Stomach (tissue), 8 donors: ENCODE measurements at regions not wholly inside any gene's neighbourhood (a gene's known extent, or its start where the extent isn't known, plus 50 kb on each side); places are given as distances from the start of the nearest gene placed in this dataset.
"Not testable (repeated sequence)": the region's sequence is repeated elsewhere in the genome, so short reads cannot be mapped to it uniquely, and the experiment has no call there.

Experiments
- DNase-seq, 2 donors: peaks; one replicate each; pipeline versions ENCODE4 v3.0.0 to v3.0.0-alpha.2; 2013 to 2019
- H3K27ac ChIP-seq, 5 donors: fragments of 200-600 bp in 4 of 5; sonication (generic) in 4 of 5; one replicate each; pipeline ENCODE4 v1.5.1; 2013 to 2019; ENCODE audit warnings: mild to moderate bottlenecking in 1 of 5, moderate library complexity in 1 of 5
- H3K27me3 ChIP-seq, 3 donors: fragments of 200-600 bp; sonication (generic); one replicate each; pipeline ENCODE4 v1.5.1; 2017 to 2019; ENCODE audit warnings: mixed run types in 1 of 3
- H3K36me3 ChIP-seq, 4 donors: fragments of 200-600 bp; sonication (generic); 1 replicate in 3 of 4; 2 replicates in 1 of 4; pipeline ENCODE4 v1.5.1; 2016 to 2019
- H3K4me1 ChIP-seq, 4 donors: fragments of 200-600 bp; sonication (generic); one replicate each; pipeline ENCODE4 v1.5.1; 2016 to 2019
- H3K4me3 ChIP-seq, 4 donors: fragments of 200-600 bp; sonication (generic) in 3 of 4; one replicate each; pipeline ENCODE4 v1.5.1; 2016 to 2019; ENCODE audit warnings: mild to moderate bottlenecking in 1 of 4
- H3K9me3 ChIP-seq, 4 donors: fragments of 200-600 bp; sonication (generic); one replicate each; pipeline ENCODE4 v1.5.1; 2016 to 2019
- EP300 ChIP-seq: sonication (generic); formaldehyde crosslinking; IDR thresholded peaks from one replicate; pipeline ENCODE4 v1.6.1; 2017; ENCODE audit warnings: antibody characterized with exemption
- POLR2A ChIP-seq, 4 donors: fragments of 450-650 bp; IDR thresholded peaks; one replicate each; pipeline ENCODE4 v1.6.1; 2016; ENCODE audit warnings: antibody characterized with exemption in 4 of 4, control low read depth in 2 of 4, mild to moderate bottlenecking in 1 of 4, moderate library complexity in 1 of 4
- POLR2AphosphoS5 ChIP-seq, 3 donors: sonication (generic); formaldehyde crosslinking; IDR thresholded peaks; one replicate each; pipeline ENCODE4 v1.6.1; 2016; ENCODE audit warnings: antibody characterized with exemption in 3 of 3
- WGBS, 5 donors: extraction: QIAGEN DNeasy Blood & Tissue Kit in 3 of 5; methylation state at CpG; one replicate each; pipeline versions ENCODE4 v1.1.5 to v1.1.7; 2013 to 2018; 5-methylcytosine and 5-hydroxymethylcytosine counted together
- intact Hi-C: fragments of 100-400 bp; cut with DNase I; formaldehyde crosslinking; loops from one replicate; pipeline ENCODE4 v1.15.1; 2023; ENCODE audit warnings: low total_unique reads
- TF ChIP-seq, protein P1 (sequence below), 7 experiments: fragments of 450-650 bp in 4 of 7; fragments of 200-600 bp in 3 of 7; sonication (generic) in 3 of 7; IDR thresholded peaks; one replicate each; pipeline ENCODE4 v1.5.1; 2016 to 2019; ENCODE audit warnings: antibody characterized with exemption in 7 of 7, control low read depth in 2 of 7, mild to moderate bottlenecking in 1 of 7
- donor health status: healthy with polysubstance abuse.
- donor health status: Bipolar disorder and iron deficiency.
- donor health status: healthy.

DNA sequence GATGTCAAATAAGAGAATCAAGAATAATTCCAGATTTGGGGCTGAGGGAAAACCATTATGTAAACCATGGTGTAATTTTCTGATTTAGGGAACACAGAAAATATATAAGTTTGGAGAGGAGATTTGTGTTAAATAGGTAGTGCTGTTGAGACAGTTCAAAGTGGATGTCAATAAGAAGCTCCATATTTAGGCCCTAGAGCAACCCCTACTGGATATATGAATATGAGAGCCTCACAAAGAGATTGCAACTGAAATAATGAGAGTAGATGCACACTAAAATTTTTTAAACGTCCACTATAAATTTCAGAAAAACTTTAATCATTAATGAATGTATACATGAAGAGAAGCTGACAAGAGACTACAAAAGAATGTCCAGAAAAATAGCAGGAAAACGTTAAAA, 1447.8 kb upstream of the PRMT6 start:
- Histone ChIP-seq H3K4me1 (no peaks in the 10 kb centered on the region), H3K4me3 (no peak overlapping the region), H3K27ac (no peak overlapping the region), H3K9me3 (no peaks in the 10 kb centered on the region), H3K36me3 (no peaks in the 10 kb centered on the region), H3K27me3 (no peaks in the 10 kb centered on the region)
- no peak for TF ChIP-seq POLR2AphosphoS5 (IDR thresholded peaks at IDR 0.05)
- WGBS, 5 donors: 25 to 45% (median 36%) methylated on average over 2 of the region's 2 CpGs
- intact Hi-C loops: no loop called here
- DNase-seq: no peak

DNA sequence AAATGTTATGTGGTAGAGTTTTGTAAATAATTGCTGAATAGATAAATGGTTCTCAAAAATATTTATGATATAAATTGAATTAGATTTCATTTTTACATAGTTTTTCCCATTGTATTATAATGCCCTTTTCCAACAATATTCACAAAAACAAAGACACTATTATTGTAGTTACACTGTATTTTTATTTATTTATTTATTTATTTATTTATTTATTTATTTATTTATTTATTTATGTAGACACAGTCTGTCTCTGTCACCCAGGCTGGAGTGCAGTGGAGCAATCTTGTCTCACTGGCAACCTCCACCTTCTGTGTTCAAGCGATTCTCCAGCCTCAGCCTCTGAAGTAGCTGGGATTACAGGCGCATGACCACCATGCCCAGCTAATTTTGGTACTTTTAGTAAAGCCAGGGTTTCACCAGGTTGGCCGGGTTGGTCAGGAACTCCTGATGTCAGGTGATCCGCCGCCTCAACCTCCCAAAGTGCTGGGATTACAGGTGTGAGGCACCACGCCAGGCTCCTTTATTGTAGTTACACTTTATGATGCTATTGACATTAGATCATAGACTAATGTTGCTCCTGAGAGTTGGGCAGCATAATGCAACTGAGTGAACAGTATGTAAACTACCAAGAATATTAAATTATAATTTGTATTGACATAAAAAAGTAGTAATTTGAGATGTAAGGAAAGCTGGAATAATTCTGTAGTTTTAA, 1430.0 kb upstream of the PRMT6 start:
- TF ChIP-seq EP300: no peak
- no peak for TF ChIP-seq POLR2A (IDR thresholded peaks at IDR 0.05)
- TF ChIP-seq, protein P1, sequence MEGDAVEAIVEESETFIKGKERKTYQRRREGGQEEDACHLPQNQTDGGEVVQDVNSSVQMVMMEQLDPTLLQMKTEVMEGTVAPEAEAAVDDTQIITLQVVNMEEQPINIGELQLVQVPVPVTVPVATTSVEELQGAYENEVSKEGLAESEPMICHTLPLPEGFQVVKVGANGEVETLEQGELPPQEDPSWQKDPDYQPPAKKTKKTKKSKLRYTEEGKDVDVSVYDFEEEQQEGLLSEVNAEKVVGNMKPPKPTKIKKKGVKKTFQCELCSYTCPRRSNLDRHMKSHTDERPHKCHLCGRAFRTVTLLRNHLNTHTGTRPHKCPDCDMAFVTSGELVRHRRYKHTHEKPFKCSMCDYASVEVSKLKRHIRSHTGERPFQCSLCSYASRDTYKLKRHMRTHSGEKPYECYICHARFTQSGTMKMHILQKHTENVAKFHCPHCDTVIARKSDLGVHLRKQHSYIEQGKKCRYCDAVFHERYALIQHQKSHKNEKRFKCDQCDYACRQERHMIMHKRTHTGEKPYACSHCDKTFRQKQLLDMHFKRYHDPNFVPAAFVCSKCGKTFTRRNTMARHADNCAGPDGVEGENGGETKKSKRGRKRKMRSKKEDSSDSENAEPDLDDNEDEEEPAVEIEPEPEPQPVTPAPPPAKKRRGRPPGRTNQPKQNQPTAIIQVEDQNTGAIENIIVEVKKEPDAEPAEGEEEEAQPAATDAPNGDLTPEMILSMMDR (IDR thresholded peaks at IDR 0.05): no peak
- TF ChIP-seq POLR2AphosphoS5 (IDR thresholded peaks at IDR 0.05): no peak
- Histone ChIP-seq H3K36me3 (no peaks in the 10 kb centered on the region), H3K27me3 (no peaks in the 10 kb centered on the region), H3K9me3 (peaks cover 0 to 15% (median 3%) of the 10 kb centered on the region in 4 donors), H3K4me3 (no peak overlapping the region), H3K27ac (no peak overlapping the region), H3K4me1 (no peaks in the 10 kb centered on the region)
- intact Hi-C loops: no loop called here
- no peak for DNase-seq
- 72 to 78% (median 76%) methylated on average over 6 of the region's 6 CpGs for WGBS, 5 donors

DNA sequence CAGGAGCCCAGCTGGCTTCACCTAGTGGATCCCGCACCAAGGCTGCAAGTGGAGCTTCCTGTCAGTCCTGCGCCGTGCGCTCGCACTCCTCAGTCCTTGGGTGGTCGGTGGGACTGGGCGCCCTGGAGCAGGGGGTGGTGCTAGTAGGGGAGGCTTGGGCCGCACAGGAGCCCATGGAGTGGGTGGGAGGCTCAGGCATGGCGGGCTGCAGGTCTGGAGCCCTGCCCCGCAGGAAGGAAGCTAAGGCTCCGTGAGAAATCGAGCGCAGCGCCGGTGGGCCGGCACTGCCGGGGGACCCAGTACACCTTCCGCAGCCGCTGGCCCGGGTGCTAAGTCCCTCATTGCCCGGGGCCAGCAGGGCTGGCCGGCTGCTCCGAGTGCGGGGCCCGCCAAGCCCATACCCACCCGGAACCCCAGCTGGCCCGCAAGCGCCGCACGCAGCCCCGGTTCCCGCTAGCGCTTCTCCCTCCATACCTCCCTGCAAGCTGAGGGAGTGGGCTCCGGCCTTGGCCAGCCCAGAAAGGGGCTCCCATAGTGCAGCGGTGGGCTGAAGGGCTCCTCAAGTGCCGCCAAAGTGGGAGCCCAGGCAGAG, 1425.2 kb upstream of the PRMT6 start:
- 95 to 99% (median 96%) methylated on average over 10 to 36 of the region's 36 CpGs for WGBS, 5 donors
- H3K36me3 ChIP-seq, intact Hi-C loops, H3K27ac ChIP-seq, DNase-seq, H3K4me3 ChIP-seq, H3K27me3 ChIP-seq: not testable (repeated sequence)
- peaks cover 0 to 15% (median 3%) of the 10 kb centered on the region in 4 donors for H3K9me3 ChIP-seq
- H3K4me1 ChIP-seq: peaks cover 0 to 14% (median 0%) of the 10 kb centered on the region in 4 donors

DNA sequence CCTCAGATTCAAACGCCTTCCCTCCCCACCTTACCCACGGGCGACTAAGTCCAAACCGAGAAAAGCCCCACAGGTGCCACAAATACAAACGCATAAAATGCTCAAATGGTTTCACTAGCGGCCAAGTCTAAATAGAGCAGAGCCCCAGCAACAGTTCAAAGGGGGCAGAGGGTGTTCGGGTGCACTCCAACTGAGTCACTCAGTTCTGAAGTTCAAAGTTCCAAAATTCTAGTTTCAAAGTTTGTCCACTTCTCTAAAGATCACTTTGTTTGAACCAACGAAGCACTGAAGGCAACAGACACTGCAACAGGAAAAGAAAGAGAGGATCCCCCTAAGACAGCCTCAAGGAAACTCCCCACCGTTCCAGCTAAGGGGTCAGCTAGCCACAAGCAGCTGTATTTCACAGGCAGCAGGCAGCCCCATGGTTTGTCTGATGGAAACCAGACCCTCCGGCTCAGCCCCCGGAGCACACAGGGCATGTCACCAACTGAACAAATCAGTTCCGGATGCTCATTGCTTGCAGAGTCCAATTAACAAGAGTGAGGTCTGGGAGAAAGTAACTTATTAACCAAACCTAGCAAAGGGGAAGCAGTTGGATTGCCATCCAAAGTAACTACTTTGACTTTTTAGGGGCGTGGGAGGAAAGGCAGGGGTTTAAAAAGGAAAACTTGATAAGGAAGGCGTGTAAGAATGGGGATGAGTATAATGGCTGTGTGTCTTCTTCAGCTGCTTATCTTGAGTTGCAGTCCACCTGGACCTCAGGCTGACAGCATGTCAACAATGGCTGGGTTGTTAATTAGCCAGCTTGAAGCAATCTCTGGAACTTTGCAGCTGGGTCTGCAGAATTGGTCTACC, 1423.9 kb upstream of the PRMT6 start:
- peaks cover 0 to 15% (median 3%) of the 10 kb centered on the region in 4 donors for H3K9me3 ChIP-seq
- peak in 1 of 2 donors; percentile 61 for DNase-seq
- intact Hi-C loops: no loop called here
- H3K4me3 ChIP-seq: peak overlapping the region in 3 of 4 donors; percentile 3 to 24 (median 5)
- WGBS, 5 donors: 23 to 36% (median 35%) methylated on average over 14 of the region's 14 CpGs
- H3K36me3 ChIP-seq: no peaks in the 10 kb centered on the region
- H3K4me1 ChIP-seq: peaks cover 0 to 14% (median 0%) of the 10 kb centered on the region in 4 donors
- no peaks in the 10 kb centered on the region for H3K27me3 ChIP-seq
- TF ChIP-seq POLR2AphosphoS5 (IDR thresholded peaks at IDR 0.05): no peak
- TF ChIP-seq POLR2A (IDR thresholded peaks at IDR 0.05): no peak
- no peak for TF ChIP-seq EP300
- TF ChIP-seq, protein P1 (IDR thresholded peaks at IDR 0.05): no peak
- H3K27ac ChIP-seq: no peak overlapping the region

DNA sequence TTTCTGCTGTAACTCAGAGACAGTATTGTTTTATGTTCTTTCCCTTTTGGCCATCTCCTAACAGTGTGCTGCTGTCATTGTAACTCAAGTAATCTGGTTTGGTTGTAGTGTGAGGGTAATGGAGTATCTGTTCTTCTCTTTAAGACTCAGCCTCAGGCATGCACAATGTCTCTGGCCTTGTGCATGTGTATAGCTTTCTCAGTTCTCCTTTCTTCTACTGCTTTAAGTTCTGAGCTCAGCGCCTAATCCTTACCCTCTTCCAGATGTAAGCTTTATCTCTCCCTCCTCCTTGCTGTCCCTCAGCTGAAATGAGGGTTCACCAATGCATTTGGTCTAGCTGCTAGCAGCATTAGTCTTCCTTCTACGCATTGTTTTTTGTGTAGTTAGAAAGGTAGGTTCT, 1420.4 kb upstream of the PRMT6 start:
- Histone ChIP-seq H3K4me1 (peaks cover 0 to 14% (median 0%) of the 10 kb centered on the region in 4 donors), H3K4me3 (no peak overlapping the region), H3K27me3 (no peaks in the 10 kb centered on the region), H3K9me3 (peaks cover 0 to 3% (median 0%) of the 10 kb centered on the region in 4 donors), H3K36me3 (no peaks in the 10 kb centered on the region), H3K27ac (no peak overlapping the region)
- TF ChIP-seq POLR2A (IDR thresholded peaks at IDR 0.05): no peak
- no peak for TF ChIP-seq POLR2AphosphoS5 (IDR thresholded peaks at IDR 0.05)
- DNase-seq: no peak
- 84 to 93% (median 88%) methylated on average over 2 of the region's 2 CpGs for WGBS, 5 donors
- intact Hi-C loops: no loop called here
